ENCODE measurements at regions not wholly inside any gene's neighbourhood (a gene's known extent, or its start where the extent isn't known, plus 50 kb on each side); places are given as distances from the start of the nearest gene placed in this dataset.

DNA sequence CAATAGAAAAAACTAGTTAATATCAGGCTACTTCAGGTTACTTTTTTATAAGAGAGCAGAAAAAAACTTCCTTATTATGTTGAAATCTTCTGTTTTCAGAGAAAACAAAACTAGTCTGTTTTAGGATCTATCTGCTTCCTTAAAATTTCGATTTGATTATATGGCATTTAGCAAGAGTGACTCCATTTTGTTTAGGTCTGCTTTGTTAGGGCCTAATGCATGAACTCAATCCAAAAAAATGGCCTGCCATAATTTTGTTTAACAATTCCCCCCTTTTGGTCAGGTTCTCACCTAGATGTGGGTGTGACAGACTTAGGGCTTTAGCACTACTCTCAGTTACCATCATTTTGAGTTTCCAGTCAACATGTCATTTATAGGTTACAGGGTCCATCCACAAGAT lies 89.8 kb upstream of the GNG12 start:
- TF ChIP-seq, protein P1, sequence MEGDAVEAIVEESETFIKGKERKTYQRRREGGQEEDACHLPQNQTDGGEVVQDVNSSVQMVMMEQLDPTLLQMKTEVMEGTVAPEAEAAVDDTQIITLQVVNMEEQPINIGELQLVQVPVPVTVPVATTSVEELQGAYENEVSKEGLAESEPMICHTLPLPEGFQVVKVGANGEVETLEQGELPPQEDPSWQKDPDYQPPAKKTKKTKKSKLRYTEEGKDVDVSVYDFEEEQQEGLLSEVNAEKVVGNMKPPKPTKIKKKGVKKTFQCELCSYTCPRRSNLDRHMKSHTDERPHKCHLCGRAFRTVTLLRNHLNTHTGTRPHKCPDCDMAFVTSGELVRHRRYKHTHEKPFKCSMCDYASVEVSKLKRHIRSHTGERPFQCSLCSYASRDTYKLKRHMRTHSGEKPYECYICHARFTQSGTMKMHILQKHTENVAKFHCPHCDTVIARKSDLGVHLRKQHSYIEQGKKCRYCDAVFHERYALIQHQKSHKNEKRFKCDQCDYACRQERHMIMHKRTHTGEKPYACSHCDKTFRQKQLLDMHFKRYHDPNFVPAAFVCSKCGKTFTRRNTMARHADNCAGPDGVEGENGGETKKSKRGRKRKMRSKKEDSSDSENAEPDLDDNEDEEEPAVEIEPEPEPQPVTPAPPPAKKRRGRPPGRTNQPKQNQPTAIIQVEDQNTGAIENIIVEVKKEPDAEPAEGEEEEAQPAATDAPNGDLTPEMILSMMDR (IDR thresholded peaks at IDR 0.05 in 8 of 11, conservative IDR thresholded peaks at IDR 0.05 in 3 of 11): no peak
- TF ChIP-seq POLR2A (IDR thresholded peaks at IDR 0.05) (no peak), POLR2AphosphoS5 (IDR thresholded peaks at IDR 0.05) (no peak)
